DOHH2 (cell line): ENCODE measurements at regions not wholly inside any gene's neighbourhood (a gene's known extent, or its start where the extent isn't known, plus 50 kb on each side); places are given as distances from the start of the nearest gene placed in this dataset.

ENCODE experiments used
- CTCF ChIP-seq: fragments of 200-600 bp; sonication (generic); IDR thresholded peaks from one replicate; pipeline ENCODE4 v1.5.1; 2014; ENCODE audit warnings: antibody characterized with exemption, mild to moderate bottlenecking, low read depth, low read length; ENCODE audit not compliant: poor library complexity, severe bottlenecking
- EZH2phosphoT487 ChIP-seq: fragments of 200-600 bp; sonication (generic); IDR thresholded peaks from 2 replicates; pipeline ENCODE4 v1.6.1; 2017; ENCODE audit warnings: borderline replicate concordance, mild to moderate bottlenecking, antibody characterized with exemption, low read length, moderate library complexity, mixed read lengths

- TF ChIP-seq CTCF, result no peak
- TF ChIP-seq EZH2phosphoT487, result no peak
Measured at GRCh38 chr2:234676783-234677450, 180.0 kb upstream of the ARL4C start.
